Body of pancreas (tissue), 4 donors: ENCODE measurements at regions not wholly inside any gene's neighbourhood (a gene's known extent, or its start where the extent isn't known, plus 50 kb on each side); places are given as distances from the start of the nearest gene placed in this dataset.

Source experiments
- POLR2A ChIP-seq, 3 donors: fragments of 450-650 bp; IDR thresholded peaks; one replicate each; pipeline ENCODE4 v1.6.1; 2016; ENCODE audit warnings: antibody characterized with exemption in 3 of 3, mild to moderate bottlenecking in 2 of 3
- TF ChIP-seq, protein P1 (sequence below), 7 experiments: fragments of 450-650 bp in 4 of 7; fragments of 200-600 bp in 3 of 7; sonication (generic) in 3 of 7; IDR thresholded peaks; one replicate each; pipeline ENCODE4 v1.5.1; 2016 to 2019; ENCODE audit warnings: antibody characterized with exemption in 7 of 7

DNA sequence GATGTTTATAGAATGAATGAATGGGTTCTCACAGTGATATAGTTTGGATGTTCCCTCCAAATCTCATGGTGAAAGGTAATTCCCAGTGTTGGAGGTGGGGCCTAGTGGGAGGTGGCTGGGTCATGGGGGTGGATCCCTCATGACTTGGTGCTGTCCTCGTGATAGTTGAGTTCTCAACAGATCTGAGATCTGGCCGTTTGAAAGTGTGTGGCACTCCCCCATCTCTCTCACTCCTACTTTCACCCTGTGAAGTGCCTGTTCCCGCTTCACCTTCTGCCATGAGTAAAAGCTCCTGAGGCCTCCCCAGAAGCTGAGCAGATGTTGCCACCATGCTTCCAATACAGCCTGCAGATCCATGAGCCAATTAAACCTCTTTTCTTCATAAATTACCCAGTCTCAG is 170.8 kb upstream of the LINGO1 start:
- TF ChIP-seq, protein P1, sequence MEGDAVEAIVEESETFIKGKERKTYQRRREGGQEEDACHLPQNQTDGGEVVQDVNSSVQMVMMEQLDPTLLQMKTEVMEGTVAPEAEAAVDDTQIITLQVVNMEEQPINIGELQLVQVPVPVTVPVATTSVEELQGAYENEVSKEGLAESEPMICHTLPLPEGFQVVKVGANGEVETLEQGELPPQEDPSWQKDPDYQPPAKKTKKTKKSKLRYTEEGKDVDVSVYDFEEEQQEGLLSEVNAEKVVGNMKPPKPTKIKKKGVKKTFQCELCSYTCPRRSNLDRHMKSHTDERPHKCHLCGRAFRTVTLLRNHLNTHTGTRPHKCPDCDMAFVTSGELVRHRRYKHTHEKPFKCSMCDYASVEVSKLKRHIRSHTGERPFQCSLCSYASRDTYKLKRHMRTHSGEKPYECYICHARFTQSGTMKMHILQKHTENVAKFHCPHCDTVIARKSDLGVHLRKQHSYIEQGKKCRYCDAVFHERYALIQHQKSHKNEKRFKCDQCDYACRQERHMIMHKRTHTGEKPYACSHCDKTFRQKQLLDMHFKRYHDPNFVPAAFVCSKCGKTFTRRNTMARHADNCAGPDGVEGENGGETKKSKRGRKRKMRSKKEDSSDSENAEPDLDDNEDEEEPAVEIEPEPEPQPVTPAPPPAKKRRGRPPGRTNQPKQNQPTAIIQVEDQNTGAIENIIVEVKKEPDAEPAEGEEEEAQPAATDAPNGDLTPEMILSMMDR (IDR thresholded peaks at IDR 0.05): no peak
- no peak for TF ChIP-seq POLR2A (IDR thresholded peaks at IDR 0.05)
